ENCODE measurements at regions not wholly inside any gene's neighbourhood (a gene's known extent, or its start where the extent isn't known, plus 50 kb on each side); places are given as distances from the start of the nearest gene placed in this dataset.

- no peak for TF ChIP-seq CTCF (IDR thresholded peaks at IDR 0.05)
- TF ChIP-seq EZH2 (IDR thresholded peaks at IDR 0.05; ENCODE audit: borderline replicate concordance, insufficient read depth, low read depth, low read length, poor library complexity, severe bottlenecking), result no peak
Observed at GRCh38 chr7:131826960-131827359, 270.5 kb upstream of the PODXL start.
